Thoracic aorta (tissue), 2 donors: ENCODE measurements at regions not wholly inside any gene's neighbourhood (a gene's known extent, or its start where the extent isn't known, plus 50 kb on each side); places are given as distances from the start of the nearest gene placed in this dataset.
"Not testable (repeated sequence)": the region's sequence is repeated elsewhere in the genome, so short reads cannot be mapped to it uniquely, and the experiment has no call there.

ENCODE experiments used
- ATAC-seq: fragments of 150-250 bp; one replicate; pipeline ENCODE4 v1.8.0; 2017; ENCODE audit warnings: low read depth; ENCODE audit not compliant: insufficient number of reproducible peaks, low FRiP score
- DNase-seq: peaks from one replicate; pipeline ENCODE4 v3.0.0-alpha.2; 2020; ENCODE audit warnings: low spot score
- H3K27ac ChIP-seq, 2 donors: fragments of 200-600 bp; sonication (generic); 1 replicate in 1 of 2; 2 replicates in 1 of 2; pipeline ENCODE4 v1.5.1; 2016; ENCODE audit warnings: mild to moderate bottlenecking in 2 of 2, moderate library complexity in 2 of 2
- H3K27me3 ChIP-seq: fragments of 200-600 bp; sonication (generic); replicated peaks from 2 replicates; pipeline ENCODE4 v1.6.0; 2016; ENCODE audit warnings: mild to moderate bottlenecking; ENCODE audit not compliant: insufficient read depth
- H3K36me3 ChIP-seq: fragments of 200-600 bp; sonication (generic); one replicate; pipeline ENCODE4 v1.5.1; 2016
- H3K4me1 ChIP-seq, 2 donors: fragments of 200-600 bp; sonication (generic); 1 replicate in 1 of 2; 2 replicates in 1 of 2; pipeline versions ENCODE4 v1.5.1 to v1.6.0; 2016; ENCODE audit warnings: low read depth in 2 of 2, mild to moderate bottlenecking in 1 of 2; ENCODE audit not compliant: control insufficient read depth in 1 of 2
- H3K4me3 ChIP-seq: fragments of 200-600 bp; sonication (generic); 2 replicates; pipeline ENCODE4 v1.5.1; 2016; ENCODE audit warnings: mild to moderate bottlenecking
- H3K9me3 ChIP-seq: fragments of 200-600 bp; sonication (generic); 2 replicates; pipeline ENCODE4 v1.5.1; 2016
- CTCF ChIP-seq: fragments of 200-600 bp; sonication (generic); IDR thresholded peaks from one replicate; pipeline ENCODE4 v1.5.1; 2019; ENCODE audit warnings: antibody characterized with exemption

- Histone ChIP-seq H3K27me3 (no peaks in the 10 kb centered on the region), H3K27ac (no peak overlapping the region), H3K4me1 (no peaks in the 10 kb centered on the region), H3K36me3 (no peaks in the 10 kb centered on the region), H3K4me3 (no peak overlapping the region), H3K9me3 (no peaks in the 10 kb centered on the region)
- no peak for TF ChIP-seq CTCF
- DNase-seq (no peak), ATAC-seq (no peak)
Measured at GRCh38 chr7:7017707-7018280, 164.6 kb upstream of the C1GALT1 start.

GRCh38 chr7:7018290-7018689, 164.1 kb upstream of the C1GALT1 start:
- H3K9me3 ChIP-seq, result no peaks in the 10 kb centered on the region
- no peak overlapping the region for H3K27ac ChIP-seq
- no peaks in the 10 kb centered on the region for H3K4me1 ChIP-seq
- H3K4me3 ChIP-seq, result no peak overlapping the region
- no peaks in the 10 kb centered on the region for H3K27me3 ChIP-seq
- H3K36me3 ChIP-seq, result no peaks in the 10 kb centered on the region
- no peak for TF ChIP-seq CTCF
- ATAC-seq (no peak), DNase-seq (no peak)

- no peak for ATAC-seq
- H3K4me3 ChIP-seq, result no peak overlapping the region
- TF ChIP-seq CTCF, result no peak
- H3K36me3 ChIP-seq, result no peaks in the 10 kb centered on the region
- no peaks in the 10 kb centered on the region for H3K27me3 ChIP-seq
- no peak overlapping the region for H3K27ac ChIP-seq
- no peak for DNase-seq
- H3K9me3 ChIP-seq, result no peaks in the 10 kb centered on the region
- H3K4me1 ChIP-seq, result no peaks in the 10 kb centered on the region
Measured at GRCh38 chr7:7032221-7032620, 150.1 kb upstream of the C1GALT1 start.

GRCh38 chr7:7035851-7036250, 146.5 kb upstream of the C1GALT1 start:
- no peaks in the 10 kb centered on the region for H3K36me3 ChIP-seq
- no peak overlapping the region for H3K4me3 ChIP-seq
- no peaks in the 10 kb centered on the region for H3K4me1 ChIP-seq
- no peak for ATAC-seq
- no peak for TF ChIP-seq CTCF
- no peaks in the 10 kb centered on the region for H3K27me3 ChIP-seq
- H3K27ac ChIP-seq, result no peak overlapping the region
- no peak for DNase-seq
- no peaks in the 10 kb centered on the region for H3K9me3 ChIP-seq

- ATAC-seq, H3K4me1 ChIP-seq, H3K36me3 ChIP-seq, H3K27ac ChIP-seq, H3K9me3 ChIP-seq, DNase-seq, H3K27me3 ChIP-seq, H3K4me3 ChIP-seq: not testable (repeated sequence)
Measured at GRCh38 chr7:7042286-7042893, 140.0 kb upstream of the C1GALT1 start.

GRCh38 chr7:7044806-7045205, 137.5 kb upstream of the C1GALT1 start:
- Histone ChIP-seq H3K36me3 (no peaks in the 10 kb centered on the region), H3K27me3 (no peaks in the 10 kb centered on the region), H3K27ac (no peak overlapping the region), H3K9me3 (no peaks in the 10 kb centered on the region), H3K4me1 (no peaks in the 10 kb centered on the region), H3K4me3 (no peak overlapping the region)
- no peak for DNase-seq
- ATAC-seq, result no peak
- TF ChIP-seq CTCF, result no peak
